ENCODE measurements at regions not wholly inside any gene's neighbourhood (a gene's known extent, or its start where the extent isn't known, plus 50 kb on each side); places are given as distances from the start of the nearest gene placed in this dataset.
"Not testable (repeated sequence)": the region's sequence is repeated elsewhere in the genome, so short reads cannot be mapped to it uniquely, and the experiment has no call there.

DNA sequence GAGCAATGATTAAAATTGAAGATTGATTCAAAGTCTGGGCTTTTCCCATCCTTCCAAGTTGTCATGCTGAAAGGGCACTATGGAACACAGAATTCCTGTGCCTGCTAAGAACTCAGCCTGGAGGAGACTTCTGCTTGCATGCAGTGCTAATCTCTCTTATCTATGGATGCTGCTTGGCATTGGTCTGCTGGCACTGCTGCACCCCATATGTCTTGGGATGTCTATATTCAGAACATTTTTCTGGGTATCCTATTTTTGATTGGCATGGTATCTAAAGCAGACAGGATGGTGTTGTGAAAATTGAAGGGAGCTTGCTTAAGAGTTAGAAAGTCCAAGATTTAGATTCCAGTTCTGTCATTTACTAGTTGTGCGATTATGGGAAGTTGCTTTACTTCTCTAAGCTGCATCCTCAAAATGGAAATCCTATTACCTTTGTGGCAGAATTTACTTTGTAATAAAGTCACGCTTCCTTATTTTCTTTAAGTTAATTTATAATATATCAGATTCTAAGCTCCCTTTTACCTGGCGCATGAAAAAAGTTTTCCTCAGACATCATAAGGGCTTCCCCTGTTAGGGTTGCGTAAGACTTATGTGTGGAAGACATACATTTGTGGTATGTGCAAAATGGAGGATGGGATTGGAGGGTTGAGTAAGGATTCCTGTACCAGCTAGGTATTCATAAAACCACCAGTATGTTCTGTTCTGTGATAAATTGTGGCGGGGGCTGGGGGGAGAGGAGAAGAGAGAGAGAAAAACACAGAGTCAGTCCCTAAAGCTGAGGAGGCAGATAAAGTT, 254.0 kb downstream of the DMAC1 start:
- DNase-seq (ENCODE audit: low read depth in 2 of 2), result no peak

DNA sequence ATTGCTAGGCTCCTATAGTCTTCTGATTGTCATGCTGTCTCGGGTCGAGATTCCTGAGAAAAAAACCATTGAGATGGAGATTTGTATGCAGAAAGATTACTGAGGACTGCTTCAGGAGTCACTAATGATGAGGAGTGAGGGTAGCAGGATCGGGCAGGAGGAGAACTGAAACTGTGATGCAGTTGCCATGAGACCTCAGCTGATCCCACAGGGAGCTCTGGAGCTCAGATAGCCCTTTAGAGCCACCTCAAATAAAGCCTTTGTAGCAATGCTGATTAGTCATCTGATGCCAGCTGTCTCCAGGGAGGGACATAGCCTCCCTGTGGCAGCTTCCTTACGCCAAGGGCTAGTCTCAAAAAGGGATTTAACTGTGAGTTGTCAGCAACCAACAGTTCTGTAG, 256.9 kb downstream of the DMAC1 start:
- DNase-seq (ENCODE audit: low read depth in 2 of 2), result no peak

DNA sequence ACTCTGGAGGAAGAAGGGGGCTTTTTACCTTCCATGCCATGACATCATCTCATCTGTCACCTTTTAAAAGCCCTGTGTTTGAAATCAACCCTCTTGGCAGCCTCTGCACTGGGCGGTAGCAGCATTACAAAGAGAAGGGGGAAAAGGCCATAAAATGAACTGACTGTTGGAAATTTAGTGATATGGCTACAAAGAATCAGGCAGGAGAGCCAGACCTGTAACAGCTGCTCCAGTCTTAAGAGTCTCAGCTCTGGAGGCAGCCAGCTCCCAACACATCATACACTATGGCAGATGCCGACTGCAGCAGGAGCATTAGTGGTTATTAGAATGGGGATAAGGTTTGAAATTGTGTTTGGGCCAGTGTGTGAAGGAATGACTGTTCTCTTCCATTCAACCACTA, 257.5 kb downstream of the DMAC1 start:
- DNase-seq (ENCODE audit: low read depth in 2 of 2), result no peak

DNA sequence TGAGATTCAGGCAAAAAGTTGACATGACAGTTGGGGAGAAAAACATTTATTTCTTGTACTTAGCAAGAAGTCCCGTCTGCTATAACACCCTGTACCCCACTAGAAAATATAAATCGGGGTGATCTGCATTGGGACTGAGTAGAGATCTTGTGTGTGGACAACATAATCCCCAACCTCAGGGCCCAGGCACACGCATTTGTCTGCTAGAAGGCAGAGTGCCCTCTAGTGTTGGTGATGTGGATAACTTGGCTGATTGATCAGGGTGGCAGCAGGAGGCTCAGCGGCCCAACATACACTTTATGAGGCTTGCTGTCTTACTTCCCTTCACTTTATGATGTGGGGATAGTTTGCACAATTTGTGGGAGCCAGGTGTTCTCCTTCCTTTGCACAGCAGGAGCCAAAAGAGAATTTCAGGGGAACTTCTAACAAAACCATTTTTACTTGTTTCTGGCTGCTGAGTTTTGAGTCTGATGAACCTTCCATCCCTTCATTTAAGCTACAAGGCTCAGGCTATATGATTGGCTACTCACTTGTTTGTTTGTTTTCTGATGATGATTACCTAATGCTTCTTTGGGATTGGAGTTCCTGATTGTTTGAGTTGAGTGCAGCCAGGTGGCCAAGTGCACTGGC, 263.2 kb downstream of the DMAC1 start:
- no peak for DNase-seq (ENCODE audit: low read depth in 2 of 2)

DNA sequence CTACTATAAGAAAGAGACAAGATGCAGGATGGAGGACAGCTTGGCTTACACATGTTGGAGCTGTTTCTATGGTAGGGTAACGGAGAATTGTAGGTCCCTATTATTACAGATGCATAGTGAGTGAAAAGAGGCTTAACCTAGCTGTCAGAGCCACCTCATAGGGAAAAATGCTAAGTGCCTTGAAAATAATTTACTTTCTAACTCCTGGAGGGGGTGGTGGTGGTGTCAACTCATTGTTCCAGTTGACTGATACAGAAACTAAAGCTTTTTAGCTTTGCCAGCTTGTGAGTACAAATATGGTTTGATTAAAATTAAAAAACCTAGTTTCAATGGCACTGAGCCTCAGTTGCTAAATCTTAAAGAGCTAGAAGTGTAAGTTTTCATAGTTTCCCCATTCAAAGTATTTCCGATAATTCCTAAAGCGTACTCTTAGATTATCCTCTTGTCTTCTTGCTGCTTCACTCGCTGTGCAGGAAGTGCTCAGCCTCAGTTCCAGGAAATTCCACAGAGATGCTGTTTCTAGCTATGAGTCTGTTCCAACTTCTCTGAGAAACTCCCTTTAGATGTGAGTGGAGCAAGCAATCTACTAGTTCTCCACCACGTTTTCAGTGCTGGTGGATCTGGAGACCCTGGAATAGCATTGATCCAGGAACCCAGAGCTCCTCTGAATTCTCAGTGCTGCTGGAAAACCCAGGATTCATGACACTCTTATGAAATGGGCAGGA, 265.2 kb downstream of the DMAC1 start:
- no peak for DNase-seq (ENCODE audit: low read depth in 2 of 2)

DNA sequence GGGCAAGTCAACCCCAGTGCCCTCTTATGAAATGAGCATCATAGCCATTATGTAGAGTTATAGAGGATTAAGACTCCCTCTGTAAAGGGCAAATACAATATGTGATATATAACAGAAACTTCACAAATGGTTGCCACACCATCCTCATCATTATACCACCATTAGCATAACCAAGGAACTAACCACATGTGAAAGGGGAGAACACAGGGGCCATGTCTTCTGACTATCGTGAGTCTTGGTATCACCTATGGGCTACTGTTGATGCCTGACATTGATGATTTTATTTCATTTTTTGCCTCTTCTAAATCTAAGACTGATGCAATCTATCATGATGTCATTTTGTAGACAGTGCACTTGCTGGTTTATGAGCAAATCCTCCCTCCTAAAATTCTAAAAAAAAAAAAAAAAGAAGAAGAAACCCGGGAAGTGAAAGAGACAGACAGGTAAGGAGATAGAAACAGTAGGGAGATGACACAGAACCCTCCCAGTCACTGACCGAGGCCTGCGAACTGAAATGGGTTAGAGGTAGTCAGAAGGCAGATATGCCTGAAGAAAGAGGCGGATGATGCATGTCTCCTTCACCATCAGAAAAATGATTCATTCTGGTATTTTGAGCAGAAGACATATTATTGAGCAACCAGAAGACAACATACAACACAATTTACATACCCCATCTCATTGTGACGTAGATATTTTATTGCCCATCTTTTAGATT, 266.0 kb downstream of the DMAC1 start:
- no peak for DNase-seq (ENCODE audit: low read depth in 2 of 2)

DNA sequence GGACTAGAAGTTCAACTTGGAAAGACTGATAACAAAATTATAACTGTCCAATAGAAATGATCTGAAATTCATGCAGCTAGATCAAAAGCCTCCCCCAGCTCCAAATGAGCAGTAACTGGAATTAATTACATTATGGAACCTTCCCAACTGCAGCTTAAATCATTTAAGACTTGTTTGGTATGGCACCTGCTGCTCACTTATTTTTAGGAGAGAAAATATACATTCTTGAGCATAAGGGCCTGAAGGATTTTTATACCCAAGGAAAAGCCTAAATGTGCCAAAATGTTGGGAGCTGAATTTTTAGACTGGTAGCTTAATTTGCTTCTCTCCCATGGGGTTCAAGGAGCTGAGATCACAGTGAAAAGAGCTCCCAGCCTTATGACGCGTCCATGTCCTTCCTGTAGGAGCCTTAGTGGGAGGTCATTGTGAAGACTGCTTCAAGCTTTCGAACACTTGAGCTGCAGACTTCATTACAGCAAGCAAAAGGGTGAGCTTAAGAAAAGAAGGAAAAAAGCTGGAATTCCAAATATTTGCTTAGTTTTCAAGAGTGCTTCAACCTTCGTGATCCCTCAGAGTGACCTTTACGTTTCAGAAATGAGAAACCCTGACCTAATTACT, 276.0 kb downstream of the DMAC1 start:
- no peak for DNase-seq (ENCODE audit: low read depth in 2 of 2)

DNA sequence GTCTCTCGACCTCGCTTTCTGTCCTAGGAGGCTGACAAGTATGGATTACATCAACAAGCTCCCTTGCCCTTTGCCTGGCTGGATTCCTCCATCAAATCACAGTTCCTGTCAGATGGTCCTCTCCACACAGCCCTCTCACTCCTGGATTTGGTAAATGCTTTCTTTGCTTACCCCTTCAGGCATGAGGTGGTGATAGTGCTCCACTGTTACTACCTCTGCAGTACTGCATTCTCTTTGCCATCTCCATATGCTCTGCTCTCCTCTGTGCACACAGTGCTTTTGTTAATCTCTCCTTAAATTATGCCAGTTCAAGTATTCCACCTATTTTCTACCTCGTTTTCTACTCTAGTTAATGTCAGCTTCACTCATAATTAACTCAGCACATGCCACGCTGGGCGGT, 279.2 kb downstream of the DMAC1 start:
- no peak for DNase-seq (ENCODE audit: low read depth in 2 of 2)

DNA sequence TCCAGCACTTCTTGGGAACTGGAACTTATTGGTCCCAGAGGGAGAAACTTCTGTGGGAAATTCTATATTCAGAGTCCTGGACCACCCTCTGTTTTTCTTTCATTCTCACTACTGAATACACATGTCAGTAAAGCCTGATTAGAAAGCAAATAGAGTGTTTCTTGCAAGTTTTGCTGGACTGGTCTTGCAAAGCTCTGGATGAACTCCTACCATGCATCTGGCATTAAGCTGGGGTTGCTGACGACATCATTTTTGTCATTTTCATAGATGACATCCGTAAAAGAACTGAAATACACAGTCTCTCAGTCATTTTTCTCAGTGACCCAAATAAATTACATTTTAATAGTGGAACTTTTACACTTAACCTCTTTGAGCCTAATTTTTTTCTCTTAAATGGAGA, 283.2 kb downstream of the DMAC1 start:
- no peak for DNase-seq (ENCODE audit: low read depth in 2 of 2)

DNA sequence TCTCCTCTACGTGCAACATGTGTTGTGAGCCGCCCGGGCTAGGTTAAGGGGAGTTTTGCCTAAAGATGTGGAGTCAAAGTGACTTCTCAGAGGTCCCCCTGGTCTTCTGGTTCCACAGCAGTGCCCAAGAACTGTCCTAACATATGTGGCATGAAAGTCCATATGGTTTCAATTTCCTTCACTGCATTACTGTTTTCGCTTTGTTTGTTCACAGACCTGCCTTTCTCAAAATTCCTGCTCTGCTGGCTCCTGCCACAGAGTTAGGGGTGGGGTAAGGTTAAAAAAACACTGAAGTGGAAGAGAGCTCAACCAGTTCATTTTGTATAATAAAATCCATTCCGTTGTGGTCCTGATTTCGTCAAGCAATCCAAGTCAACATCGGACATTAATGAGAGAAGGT, 289.4 kb downstream of the DMAC1 start:
- no peak for DNase-seq (ENCODE audit: low read depth in 2 of 2)

DNA sequence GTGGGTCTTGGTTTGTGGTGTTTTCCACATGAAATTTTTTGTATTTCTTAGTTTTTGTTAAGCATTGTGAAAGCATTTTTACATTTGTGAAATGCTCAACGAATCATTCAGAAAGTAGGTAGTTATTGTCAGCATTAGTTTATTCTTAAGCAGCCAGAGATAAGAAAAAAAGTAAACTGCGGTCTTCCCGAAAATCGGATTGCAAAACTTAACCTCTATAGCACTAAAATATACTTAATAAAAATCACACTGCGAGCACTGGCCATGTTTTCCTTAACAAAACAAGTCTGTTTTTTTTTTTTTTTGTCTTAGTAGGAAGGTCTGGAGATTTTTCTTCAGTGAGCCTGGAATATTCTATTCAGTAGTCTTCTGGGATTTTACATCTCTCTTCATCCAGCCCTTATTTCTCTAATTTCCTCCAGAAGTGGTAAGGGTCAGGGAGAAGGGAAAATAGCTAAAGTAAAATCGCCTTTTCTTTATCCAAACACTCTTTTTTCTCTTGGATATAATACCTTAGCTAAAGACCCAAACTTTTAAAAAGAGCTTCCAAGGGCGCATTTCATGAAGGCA, 289.9 kb downstream of the DMAC1 start:
- DNase-seq (ENCODE audit: low read depth in 2 of 2), result no peak

DNA sequence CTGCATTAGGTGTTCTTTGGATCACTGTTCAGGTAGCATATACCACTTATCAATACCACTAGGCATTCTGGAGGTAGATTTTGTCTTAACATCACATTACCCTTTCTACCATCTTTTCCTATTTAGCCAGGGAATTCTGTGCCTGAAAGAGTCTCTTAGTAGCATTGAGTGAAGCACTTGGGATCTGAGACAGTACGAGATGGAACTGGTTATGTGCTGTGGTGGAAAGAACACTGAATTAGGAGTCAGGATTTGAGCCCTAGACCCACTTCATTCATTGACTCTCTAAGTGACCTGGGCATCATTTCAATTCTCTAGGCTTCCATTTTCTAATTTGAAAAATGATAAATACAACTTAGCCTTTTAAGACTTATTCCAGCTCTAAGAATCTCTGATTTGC, 291.1 kb downstream of the DMAC1 start:
- no peak for DNase-seq (ENCODE audit: low read depth in 2 of 2)

DNA sequence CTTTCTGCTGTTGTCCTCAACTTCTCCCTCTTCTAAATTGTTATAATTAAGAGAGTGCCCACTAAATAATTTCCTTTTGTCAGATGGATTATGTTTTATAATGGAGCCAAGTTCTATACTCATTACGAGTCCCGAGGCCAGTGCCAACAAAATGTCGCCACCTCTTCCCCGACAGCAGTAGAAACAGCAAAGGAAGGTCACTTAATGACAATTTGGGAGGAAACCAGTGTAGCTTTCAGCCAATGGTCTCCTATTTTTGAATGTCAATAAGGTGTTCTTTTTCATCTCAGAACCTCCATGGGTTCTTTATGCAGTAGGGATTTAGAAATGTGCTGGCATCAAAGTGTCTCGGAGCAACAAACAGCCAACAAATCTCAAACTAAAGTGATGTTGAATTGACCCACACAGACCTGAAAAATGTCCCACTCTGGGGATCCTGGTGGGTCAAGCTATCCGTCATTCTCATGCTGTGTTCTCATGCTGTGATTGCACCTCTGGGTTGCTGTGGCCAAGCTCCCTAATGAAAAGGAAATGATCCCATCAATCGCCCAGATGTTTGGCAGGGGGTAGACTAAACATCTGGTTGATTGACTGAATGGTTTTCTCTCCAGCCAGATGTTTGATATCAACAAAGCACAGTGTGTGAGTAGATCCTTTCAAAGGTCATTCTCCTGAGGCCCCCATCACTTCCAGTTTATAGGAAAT, 291.9 kb downstream of the DMAC1 start:
- no peak for DNase-seq (ENCODE audit: low read depth in 2 of 2)

DNA sequence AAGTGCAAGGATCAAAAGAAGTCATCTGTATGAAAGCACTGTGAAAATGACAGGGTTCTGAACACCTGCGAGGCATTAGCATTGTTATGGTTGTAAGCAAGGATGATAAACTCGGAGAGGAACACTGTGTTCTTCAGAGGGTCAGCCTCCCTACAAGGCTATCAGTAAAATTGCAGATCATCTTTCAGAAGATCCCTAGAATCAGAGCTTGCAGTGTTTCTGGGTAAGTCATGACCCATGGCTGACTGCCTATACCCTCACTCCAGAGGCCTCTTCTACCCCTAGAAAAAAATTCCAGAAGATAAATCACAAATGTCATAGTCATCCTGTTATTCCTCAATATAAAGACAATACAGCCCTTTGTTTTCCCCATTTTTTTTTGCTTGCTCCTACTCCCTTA, 292.6 kb downstream of the DMAC1 start:
- no peak for DNase-seq (ENCODE audit: low read depth in 2 of 2)

DNA sequence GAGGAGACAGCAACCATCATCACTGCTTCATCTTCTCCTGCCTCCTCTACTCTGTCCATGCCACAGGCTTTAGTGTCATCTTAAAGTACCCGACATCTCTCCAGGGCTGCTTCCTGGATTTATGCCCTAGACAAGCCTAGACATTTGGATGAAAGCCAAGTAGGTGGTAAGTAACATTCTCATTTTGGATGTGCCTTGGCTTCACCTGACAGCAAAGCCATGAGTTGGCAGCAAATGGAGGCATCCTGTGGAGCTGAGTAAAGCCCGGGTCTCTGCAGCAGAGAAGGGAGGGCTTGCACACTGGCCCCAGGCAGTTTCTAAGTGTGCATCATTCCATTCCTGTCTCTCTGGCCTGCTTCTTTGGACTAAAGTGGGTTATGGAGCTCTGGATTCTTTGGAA, 299.1 kb downstream of the DMAC1 start:
- no peak for DNase-seq (ENCODE audit: low read depth in 2 of 2)

DNA sequence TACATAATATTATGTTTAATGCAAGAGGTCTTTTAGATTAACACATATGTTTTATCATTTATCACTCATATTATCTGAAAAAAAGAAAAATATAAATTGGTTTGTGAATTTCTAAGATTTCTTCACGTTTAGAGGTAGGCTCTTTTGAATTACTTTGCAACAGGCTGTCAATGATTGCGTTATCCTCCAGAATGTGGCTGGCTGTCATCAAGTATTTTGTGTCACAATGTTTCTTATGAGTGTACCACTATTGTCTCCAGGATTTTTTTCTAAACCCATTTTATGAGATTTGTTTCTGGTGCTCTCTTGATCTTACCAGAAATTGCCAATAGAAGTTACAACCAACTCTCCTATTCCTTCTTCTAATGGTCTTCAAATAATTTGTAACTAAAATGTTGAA, 307.9 kb downstream of the DMAC1 start:
- no peak for DNase-seq (ENCODE audit: low read depth in 2 of 2)

DNA sequence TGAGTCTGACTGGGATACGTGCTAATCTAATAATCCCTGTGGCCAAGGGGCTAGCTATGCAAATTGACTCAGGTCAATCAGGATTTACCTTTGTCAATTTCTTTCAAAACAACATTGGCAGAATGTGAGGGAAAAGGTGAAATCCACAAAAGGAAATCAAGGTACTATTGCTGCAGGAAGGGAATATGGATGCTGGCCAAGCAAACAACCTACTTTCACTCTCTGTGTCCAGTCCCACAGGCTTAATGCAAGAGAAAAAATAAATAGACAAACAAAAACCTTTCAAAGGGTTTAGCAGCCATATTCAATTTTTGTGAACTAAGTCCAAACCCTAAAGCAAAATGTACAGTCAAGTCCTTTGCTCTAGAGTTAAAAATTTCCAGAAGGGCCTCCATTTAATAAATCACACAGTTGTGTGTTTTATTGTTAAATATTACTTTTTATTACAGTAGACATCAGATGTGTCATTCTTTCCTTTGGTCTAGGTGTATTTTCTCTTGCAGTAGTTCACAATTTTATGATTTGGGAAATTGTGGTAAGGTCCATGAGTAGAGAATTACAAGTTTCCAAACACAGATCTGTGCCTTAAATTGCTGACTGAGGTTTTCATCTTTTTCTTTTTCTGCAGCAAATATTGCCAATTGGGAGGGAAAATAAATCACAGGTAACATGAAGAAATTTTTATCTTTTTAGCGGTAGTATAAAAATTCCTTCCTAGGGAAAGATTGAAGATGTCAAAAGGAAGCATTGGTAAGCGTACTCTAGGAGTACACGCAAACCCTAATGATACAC, 309.1 kb downstream of the DMAC1 start:
- no peak for DNase-seq (ENCODE audit: low read depth in 2 of 2)

DNA sequence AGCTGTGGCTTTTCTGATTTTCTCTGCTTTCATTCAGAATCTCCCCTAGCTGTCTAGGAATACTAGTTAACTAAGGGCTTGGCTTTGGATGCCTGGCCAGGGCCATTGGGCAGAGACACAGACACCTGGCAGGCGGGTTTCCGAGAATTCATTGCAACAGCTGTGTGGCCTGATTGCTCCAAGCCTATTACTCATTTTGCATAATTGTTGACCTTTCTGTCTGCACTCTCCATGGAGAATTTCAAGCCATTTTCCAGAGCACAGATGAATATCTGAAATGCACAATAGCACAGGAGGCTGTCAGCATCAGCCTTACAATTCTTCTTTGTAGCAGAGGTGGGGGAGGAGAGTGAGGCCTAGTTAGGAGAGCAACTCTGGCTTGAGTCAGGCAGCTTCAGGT, 310.5 kb downstream of the DMAC1 start:
- no peak for DNase-seq (ENCODE audit: low read depth in 2 of 2)

DNA sequence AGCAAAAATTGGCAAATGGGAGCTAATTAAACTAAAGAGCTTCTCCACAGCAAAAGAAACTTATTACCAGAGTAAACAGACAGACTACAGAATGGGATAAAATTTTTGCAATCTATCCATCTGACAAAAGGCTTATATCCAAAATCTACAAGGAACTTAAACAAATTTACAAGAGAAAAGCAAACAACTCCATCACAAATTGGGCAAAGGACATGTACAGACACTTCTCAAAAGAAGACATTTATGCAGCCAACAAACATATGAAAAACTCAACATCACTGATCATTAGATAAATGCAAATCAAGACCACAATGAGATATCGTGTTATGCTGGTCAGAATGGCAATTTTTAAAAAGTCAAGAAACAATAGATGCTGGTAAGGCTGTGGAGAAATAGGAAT, 315.6 kb downstream of the DMAC1 start:
- DNase-seq (ENCODE audit: low read depth in 2 of 2), result not testable (repeated sequence)

DNA sequence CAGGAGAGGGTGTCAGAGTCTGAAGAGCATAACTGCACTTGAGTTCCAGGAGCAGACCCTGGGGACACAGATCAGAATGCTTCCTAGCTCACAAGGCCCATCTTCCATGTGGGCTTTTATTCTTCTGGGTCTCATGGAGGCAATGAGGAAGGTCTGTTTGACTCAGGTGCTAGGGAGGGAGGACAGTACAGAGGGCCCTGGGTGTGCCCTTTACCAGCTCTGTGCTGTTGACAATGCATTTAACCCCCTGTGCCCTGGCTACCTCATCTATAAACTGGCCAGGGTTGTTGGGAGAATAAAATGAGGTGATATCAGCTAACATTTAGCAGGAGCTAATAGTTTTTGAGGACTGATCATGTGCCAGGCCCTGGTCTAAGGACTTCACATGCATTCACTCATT, 318.0 kb downstream of the DMAC1 start:
- DNase-seq (ENCODE audit: low read depth in 2 of 2), result no peak

Measured in stimulated activated CD8-positive, alpha-beta memory T cell treated with anti-CD3 and anti-CD28 coated beads, Interleukin-7, amount 100 ng/mL, for 1 hour (primary cell).